Smooth muscle cell (in vitro differentiated cells): ENCODE measurements at regions not wholly inside any gene's neighbourhood (a gene's known extent, or its start where the extent isn't known, plus 50 kb on each side); places are given as distances from the start of the nearest gene placed in this dataset.

Experiments
- DNase-seq: peaks from one replicate; lab custom pipeline; 2025; ENCODE audit not compliant: unreplicated experiment; lab: John Stamatoyannopoulos, UW
- H2AFZ ChIP-seq: fragments of 200-600 bp; sonication (generic); 2 replicates; pipeline ENCODE4 v1.6.0; 2016; ENCODE audit warnings: antibody characterized with exemption, low read depth, mild to moderate bottlenecking
- H3F3A ChIP-seq: fragments of 200-600 bp; sonication (generic); 2 replicates; pipeline ENCODE4 v1.6.0; 2017; ENCODE audit warnings: antibody characterized with exemption, low read depth
- H3K27ac ChIP-seq: fragments of 200-600 bp; sonication (generic); 2 replicates; pipeline ENCODE4 v1.5.1; 2016; ENCODE audit warnings: low read depth, mild to moderate bottlenecking
- H3K27me3 ChIP-seq: fragments of 200-600 bp; sonication (generic); 2 replicates; pipeline ENCODE4 v1.6.1; 2016; ENCODE audit warnings: low read depth, mild to moderate bottlenecking
- H3K36me3 ChIP-seq: fragments of 200-600 bp; sonication (generic); 2 replicates; pipeline ENCODE4 v1.5.1; 2016; ENCODE audit warnings: low read depth
- H3K4me1 ChIP-seq: fragments of 200-600 bp; sonication (generic); 2 replicates; pipeline ENCODE4 v1.5.1; 2016; ENCODE audit warnings: low read depth
- H3K4me2 ChIP-seq: fragments of 200-600 bp; sonication (generic); 2 replicates; pipeline ENCODE4 v1.6.0; 2016; ENCODE audit warnings: mild to moderate bottlenecking
- H3K4me3 ChIP-seq: fragments of 200-600 bp; sonication (generic); 2 replicates; pipeline ENCODE4 v1.5.1; 2016; ENCODE audit warnings: mild to moderate bottlenecking
- H3K79me2 ChIP-seq: fragments of 200-600 bp; sonication (generic); 2 replicates; pipeline ENCODE4 v1.6.0; 2016; ENCODE audit warnings: low read depth, mild to moderate bottlenecking
- H3K9ac ChIP-seq: fragments of 200-600 bp; sonication (generic); 2 replicates; pipeline ENCODE4 v1.6.0; 2016; ENCODE audit warnings: low read depth
- H3K9me3 ChIP-seq: fragments of 200-600 bp; sonication (generic); replicated peaks from 2 replicates; pipeline ENCODE4 v1.5.1; 2016; ENCODE audit warnings: low read depth
- H4K20me1 ChIP-seq: fragments of 200-600 bp; sonication (generic); 2 replicates; pipeline ENCODE4 v1.6.0; 2016; ENCODE audit warnings: low read depth
- CTCF ChIP-seq: fragments of 200-600 bp; sonication (generic); IDR thresholded peaks from 2 replicates; pipeline ENCODE4 v1.5.1; 2017; ENCODE audit warnings: borderline replicate concordance, mild to moderate bottlenecking, antibody characterized with exemption; ENCODE audit not compliant: insufficient read depth, poor library complexity, severe bottlenecking
- WGBS: methylation state at CpG from one replicate; pipeline ENCODE4 v1.1.7; 2016; ENCODE audit warnings: low lambda C conversion rate; 5-methylcytosine and 5-hydroxymethylcytosine counted together

DNA sequence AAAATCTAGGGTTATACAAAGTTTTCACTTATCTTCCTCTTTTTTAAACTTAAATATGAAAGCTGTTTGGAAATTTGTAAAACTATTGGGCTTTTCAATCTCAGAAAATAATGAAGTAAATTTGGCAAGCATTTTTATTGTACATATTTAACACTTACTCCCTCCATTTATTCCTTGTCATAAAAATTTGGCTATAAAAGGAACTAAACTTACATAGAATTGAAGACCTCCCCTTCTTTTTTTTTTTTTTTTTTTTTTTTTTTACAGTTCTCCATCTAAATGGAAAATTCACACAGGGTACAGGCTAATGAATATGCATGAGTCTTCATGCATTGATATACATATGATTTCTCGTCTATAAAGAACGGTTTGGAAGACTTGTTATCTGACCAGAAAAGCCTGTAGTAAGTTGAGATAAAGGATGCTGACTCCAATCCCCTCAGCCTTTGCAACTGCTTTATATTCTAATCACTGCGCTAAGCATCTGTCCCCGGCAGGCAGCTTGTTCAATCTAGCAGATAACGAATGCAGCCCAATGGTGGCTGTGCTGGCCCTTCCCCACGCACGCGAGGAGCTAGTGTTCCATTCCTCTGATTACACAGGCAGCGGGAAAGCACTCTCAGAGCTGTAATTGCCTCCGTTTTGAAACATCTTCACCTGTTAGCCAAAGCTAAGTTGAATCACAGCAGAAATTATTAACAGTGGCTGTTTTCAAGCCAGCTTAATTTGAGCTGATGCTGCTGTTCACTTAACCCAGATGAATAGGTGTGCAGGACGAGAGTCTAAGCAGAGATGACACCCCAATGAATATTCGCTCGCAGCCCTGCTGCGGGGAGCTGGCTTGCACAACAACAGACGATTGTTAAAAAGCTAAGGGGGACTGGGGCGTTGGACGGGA lies 453.8 kb upstream of the ZNF608 start:
- Histone ChIP-seq H3K4me3 (peak overlapping the region; percentile 44), H3F3A (peaks cover 31% of the 10 kb centered on the region), H2AFZ (peak overlapping the region; percentile 78), H3K79me2 (no peaks in the 10 kb centered on the region), H3K9me3 (no peaks in the 10 kb centered on the region), H3K27ac (no peak overlapping the region), H3K4me2 (peak overlapping the region; percentile 86), H4K20me1 (no peaks in the 10 kb centered on the region), H3K4me1 (peaks cover 47% of the 10 kb centered on the region), H3K9ac (no peak overlapping the region), H3K27me3 (no peaks in the 10 kb centered on the region), H3K36me3 (no peaks in the 10 kb centered on the region)
- no peak for DNase-seq
- TF ChIP-seq CTCF: no peak
- 8% methylated on average over 17 of the region's 17 CpGs for WGBS

DNA sequence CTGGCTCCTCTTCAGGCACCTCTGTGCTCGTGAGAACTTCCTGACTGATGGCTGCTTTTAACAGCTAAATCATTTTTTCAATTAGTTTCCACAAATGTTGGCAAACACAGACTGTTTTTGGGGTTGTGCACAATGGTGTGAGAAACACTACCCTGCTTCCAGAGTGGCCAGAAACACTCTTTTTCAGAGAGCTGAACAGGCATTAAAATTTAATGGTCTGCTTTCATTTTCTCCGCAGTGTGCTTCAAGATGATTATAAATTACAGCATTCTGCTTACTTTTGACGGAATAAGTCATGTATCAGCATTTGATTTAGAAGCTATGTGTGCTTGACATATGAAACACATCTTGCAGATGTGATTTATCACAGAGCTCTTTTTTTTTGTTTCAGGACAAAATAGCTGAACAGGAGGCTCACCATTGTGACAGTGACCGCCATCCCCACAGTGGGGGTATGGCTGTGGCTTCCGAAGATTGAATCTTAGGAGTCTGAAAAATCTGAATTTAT lies 454.5 kb upstream of the ZNF608 start:
- DNase-seq: no peak
- Histone ChIP-seq H4K20me1 (no peaks in the 10 kb centered on the region), H3K9me3 (no peaks in the 10 kb centered on the region), H3K27me3 (no peaks in the 10 kb centered on the region), H3K4me3 (peak overlapping the region; percentile 44), H2AFZ (peak overlapping the region; percentile 78), H3K4me1 (peaks cover 47% of the 10 kb centered on the region), H3K79me2 (no peaks in the 10 kb centered on the region), H3K4me2 (peak overlapping the region; percentile 86), H3K27ac (no peak overlapping the region), H3K9ac (no peak overlapping the region), H3F3A (peaks cover 31% of the 10 kb centered on the region), H3K36me3 (no peaks in the 10 kb centered on the region)
- 47% methylated on average over 5 of the region's 5 CpGs for WGBS
- TF ChIP-seq CTCF: no peak

DNA sequence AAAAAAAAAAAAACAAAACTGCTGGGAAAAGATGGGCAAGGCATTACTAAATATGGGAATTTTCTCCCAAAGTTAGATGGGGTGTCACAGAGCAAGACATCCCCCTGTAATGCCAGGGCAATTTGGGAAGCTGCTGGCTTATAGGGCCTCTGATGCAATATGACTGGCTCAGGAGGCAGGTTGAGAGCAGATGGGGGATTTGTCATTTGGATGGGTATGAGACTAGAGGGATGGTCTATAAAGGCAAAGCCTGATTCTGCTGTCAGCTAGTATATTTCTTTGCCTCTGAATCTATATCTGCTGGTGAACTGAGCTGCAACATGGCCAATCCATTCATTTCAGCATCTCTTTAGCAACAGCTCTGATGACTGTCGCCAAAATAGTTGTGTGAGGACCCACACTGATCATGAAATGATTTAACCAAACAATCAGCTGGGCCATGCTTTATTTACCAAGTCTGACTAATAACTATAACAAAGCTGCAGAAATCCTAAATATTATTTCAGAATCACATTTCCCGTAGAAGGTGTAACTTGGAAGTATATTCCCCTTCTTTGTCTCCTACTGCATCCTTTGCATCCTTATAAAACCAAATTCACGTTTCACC lies 455.1 kb upstream of the ZNF608 start:
- no peaks in the 10 kb centered on the region for H3K9me3 ChIP-seq
- no peaks in the 10 kb centered on the region for H3K36me3 ChIP-seq
- no peaks in the 10 kb centered on the region for H4K20me1 ChIP-seq
- no peak overlapping the region for H3K9ac ChIP-seq
- peaks cover 31% of the 10 kb centered on the region for H3F3A ChIP-seq
- TF ChIP-seq CTCF: no peak
- 93% methylated on average over 3 of the region's 3 CpGs for WGBS
- H3K4me2 ChIP-seq: no peak overlapping the region
- H3K4me3 ChIP-seq: no peak overlapping the region
- no peak for DNase-seq
- no peaks in the 10 kb centered on the region for H3K27me3 ChIP-seq
- H3K27ac ChIP-seq: no peak overlapping the region
- H2AFZ ChIP-seq: no peak overlapping the region
- peaks cover 42% of the 10 kb centered on the region for H3K4me1 ChIP-seq
- H3K79me2 ChIP-seq: no peaks in the 10 kb centered on the region
